ENCODE measurements at regions not wholly inside any gene's neighbourhood (a gene's known extent, or its start where the extent isn't known, plus 50 kb on each side); places are given as distances from the start of the nearest gene placed in this dataset.

DNA sequence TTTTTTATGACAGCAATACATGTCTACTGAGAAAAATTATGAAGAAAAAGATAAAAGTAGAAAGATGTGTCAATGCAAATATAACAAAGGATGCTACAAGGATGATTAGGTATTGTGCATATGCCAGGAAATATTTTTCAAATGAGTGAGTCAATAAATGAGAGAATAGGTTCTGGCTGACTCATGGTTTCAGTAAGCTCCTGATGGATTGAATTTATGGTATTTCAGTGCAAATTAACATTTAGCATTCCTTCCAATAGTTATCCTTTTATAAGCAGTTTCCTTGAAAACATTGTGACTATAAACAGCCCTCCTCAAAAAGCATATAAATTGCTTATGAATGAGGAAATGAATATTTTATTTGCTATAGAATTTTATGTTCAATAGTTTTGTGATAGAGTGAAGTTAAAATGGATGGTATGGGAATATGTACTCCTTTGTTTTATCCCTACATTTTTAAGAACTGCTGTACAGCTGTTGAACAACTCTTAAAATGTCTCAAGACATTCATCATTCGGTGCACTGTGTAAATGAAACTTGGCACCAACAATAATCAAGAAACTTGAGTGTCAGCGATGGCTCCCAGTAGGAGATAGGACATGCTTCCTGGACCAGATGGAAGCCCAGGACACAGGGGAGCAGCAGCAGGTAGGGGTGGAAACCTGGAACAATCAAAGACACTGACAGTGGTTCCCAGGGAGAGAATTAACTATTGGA is 144.7 kb downstream of the PMAIP1 start:
- FAIRE-seq = no peak
- DNase-seq (ENCODE audit: insufficient read length, low spot score) = no peak
- TF ChIP-seq, protein P1, sequence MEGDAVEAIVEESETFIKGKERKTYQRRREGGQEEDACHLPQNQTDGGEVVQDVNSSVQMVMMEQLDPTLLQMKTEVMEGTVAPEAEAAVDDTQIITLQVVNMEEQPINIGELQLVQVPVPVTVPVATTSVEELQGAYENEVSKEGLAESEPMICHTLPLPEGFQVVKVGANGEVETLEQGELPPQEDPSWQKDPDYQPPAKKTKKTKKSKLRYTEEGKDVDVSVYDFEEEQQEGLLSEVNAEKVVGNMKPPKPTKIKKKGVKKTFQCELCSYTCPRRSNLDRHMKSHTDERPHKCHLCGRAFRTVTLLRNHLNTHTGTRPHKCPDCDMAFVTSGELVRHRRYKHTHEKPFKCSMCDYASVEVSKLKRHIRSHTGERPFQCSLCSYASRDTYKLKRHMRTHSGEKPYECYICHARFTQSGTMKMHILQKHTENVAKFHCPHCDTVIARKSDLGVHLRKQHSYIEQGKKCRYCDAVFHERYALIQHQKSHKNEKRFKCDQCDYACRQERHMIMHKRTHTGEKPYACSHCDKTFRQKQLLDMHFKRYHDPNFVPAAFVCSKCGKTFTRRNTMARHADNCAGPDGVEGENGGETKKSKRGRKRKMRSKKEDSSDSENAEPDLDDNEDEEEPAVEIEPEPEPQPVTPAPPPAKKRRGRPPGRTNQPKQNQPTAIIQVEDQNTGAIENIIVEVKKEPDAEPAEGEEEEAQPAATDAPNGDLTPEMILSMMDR (IDR thresholded peaks at IDR 0.05; ENCODE audit: insufficient read depth, missing control alignments) = no peak

DNA sequence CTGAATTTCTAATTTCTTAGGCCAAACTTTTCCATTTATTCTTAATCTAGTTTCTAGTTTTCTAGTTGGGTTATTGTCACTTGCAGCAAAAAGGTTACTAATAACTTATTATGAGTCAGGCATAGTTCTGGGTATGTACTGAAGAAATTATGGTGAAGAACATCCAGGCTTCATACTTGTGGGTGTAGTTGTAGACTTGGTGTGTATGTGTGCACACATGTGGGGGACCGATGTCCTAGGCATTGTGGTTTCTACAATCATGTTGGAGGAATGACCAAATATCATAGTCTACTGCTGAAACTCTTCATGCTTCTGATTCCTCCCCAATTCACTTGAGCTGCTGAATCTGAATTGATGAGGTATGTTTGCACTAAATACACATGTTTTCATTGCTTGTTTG is 141.2 kb downstream of the PMAIP1 start:
- no peak for FAIRE-seq
- TF ChIP-seq, protein P1 (IDR thresholded peaks at IDR 0.05; ENCODE audit: insufficient read depth, missing control alignments) = no peak

DNA sequence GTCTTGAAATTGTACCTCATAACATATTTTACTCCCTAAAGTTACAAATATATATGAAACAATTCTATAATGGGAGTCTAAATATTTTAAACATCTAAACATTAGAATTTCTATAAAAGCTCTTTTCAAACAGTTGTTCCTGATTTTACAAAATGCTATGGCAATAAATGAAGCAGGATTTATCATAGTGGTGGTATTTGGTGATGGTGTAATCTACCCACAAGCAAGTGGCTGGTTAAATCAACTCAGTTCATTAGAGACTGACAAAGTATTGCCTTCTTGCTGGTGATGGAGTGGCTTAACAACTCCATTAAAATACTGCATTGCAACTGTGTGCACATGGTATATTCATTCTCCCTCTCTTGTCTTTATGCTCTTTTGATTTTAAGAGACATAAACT is 138.9 kb downstream of the PMAIP1 start:
- TF ChIP-seq, protein P1 (IDR thresholded peaks at IDR 0.05; ENCODE audit: insufficient read depth, missing control alignments) = no peak
- no peak for DNase-seq (ENCODE audit: insufficient read length, low spot score)
- FAIRE-seq = no peak

More for the DNA sequence above, 141.2 kb downstream of the PMAIP1 start:
- DNase-seq (ENCODE audit: insufficient read length, low spot score) = no peak

DNA sequence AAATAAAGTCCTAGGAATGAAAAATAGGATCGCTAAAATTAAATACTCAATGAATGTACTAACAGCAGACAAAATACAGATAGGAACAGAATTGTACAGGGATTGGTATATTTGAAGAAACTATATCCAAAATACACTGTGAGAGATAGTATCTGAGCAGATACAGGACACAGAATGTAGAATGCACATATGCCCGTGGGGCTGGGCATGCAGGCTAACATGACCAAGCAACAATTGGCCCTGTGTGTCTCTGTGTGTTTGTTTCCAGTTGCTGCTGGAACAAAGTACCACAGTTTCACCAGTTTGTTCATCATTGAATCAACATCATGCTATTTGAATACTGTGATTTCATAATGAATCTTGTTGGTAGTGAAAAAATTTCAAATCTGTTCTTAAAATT is 127.6 kb downstream of the PMAIP1 start:
- DNase-seq (ENCODE audit: insufficient read length, low spot score) (no peak), FAIRE-seq (peak; percentile 98)
- TF ChIP-seq, protein P1 (IDR thresholded peaks at IDR 0.05; ENCODE audit: insufficient read depth, missing control alignments) = no peak

DNA sequence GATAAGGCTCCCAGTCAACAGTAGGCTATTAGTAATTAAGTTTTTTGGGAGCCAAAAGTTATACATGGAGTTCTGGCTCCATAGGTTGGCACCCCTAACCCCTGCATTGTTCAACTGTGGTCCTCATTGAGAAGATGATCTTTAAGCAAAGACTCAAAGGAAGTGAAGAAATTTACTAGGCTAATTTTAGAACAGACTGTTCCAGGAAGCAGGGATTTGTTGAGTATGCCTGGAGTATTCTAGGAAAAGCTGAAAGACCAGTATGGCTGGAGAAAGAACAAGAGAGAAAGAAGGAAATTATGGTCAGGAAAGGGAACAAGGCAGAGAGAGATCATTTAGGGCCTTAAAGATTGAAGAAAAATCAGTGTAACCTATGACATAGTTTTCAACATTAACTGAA is 125.1 kb downstream of the PMAIP1 start:
- TF ChIP-seq, protein P1 (IDR thresholded peaks at IDR 0.05; ENCODE audit: insufficient read depth, missing control alignments) = no peak
- no peak for DNase-seq (ENCODE audit: insufficient read length, low spot score)
- FAIRE-seq = no peak

DNA sequence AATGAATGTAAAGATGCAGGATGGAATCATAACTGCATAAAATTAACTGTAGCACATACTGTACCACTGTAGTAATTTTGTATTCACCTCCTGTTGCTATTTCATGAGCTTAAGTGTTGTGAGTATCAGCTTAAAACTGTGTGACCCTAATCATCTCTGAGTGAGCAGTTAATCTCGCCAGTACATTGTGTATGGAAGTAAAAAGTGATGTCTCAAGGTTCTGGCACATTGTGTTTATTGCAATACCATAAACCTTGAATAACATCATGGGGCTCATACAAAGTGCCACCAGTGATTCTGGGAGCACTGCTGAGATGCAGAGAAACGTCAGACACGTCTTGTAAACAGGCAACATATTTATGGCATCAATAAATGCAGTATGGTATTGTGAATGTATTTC is 124.5 kb downstream of the PMAIP1 start:
- TF ChIP-seq, protein P1 (IDR thresholded peaks at IDR 0.05; ENCODE audit: insufficient read depth, missing control alignments) = no peak
- no peak for DNase-seq (ENCODE audit: insufficient read length, low spot score)
- FAIRE-seq = no peak

DNA sequence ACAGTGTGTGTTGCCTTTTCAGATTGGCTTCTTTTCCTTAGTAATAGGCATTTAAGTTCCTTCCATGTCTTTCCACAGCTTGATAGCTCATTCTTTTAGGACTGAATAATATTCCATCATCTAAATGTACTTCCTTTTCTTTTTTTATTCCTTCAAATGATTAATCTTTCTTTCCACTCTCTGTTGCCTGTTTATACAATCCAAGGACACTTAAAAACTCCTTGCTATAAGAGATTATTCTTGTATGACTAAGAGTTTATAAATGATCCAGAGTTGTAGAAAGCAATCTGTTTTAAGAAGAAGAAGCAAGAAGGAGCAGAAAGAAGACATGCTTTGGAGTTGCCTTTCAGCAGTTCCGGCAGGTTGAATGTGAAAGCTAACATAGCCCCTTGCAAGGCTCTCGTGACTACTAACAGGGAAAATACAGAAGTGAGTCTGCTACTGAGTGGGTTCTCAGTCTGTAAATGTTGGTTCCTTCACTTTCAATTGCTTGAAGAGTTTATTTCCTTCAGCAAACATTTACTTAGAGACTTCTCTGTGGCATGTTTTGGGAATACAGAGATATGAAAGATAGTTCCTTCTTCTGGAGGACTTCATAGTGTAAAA is 123.0 kb downstream of the PMAIP1 start:
- peak; percentile 88 for FAIRE-seq
- no peak for DNase-seq (ENCODE audit: insufficient read length, low spot score)
- TF ChIP-seq, protein P1 (IDR thresholded peaks at IDR 0.05; ENCODE audit: insufficient read depth, missing control alignments) = no peak
